Endodermal cell (in vitro differentiated cells): ENCODE measurements at regions not wholly inside any gene's neighbourhood (a gene's known extent, or its start where the extent isn't known, plus 50 kb on each side); places are given as distances from the start of the nearest gene placed in this dataset.

Experiments
- DNase-seq: peaks from one replicate; pipeline ENCODE4 v3.0.0-alpha.2; 2017
- H3K27ac ChIP-seq: 2 replicates; pipeline ENCODE4 v1.5.1; 2013; ENCODE audit warnings: mild to moderate bottlenecking, low read depth, low read length, moderate library complexity
- H3K27me3 ChIP-seq: 2 replicates; pipeline ENCODE4 v1.6.1; 2013; ENCODE audit warnings: mild to moderate bottlenecking, low read length, moderate library complexity; ENCODE audit not compliant: insufficient read depth, control insufficient read depth, poor library complexity, severe bottlenecking
- H3K36me3 ChIP-seq: 2 replicates; pipeline ENCODE4 v1.7.0; 2013; ENCODE audit warnings: mild to moderate bottlenecking, low read length, moderate library complexity; ENCODE audit not compliant: control insufficient read depth, insufficient read depth
- H3K4me1 ChIP-seq: one replicate; pipeline ENCODE4 v1.7.0; 2013; ENCODE audit warnings: low read length; ENCODE audit not compliant: control insufficient read depth, insufficient read depth
- H3K4me3 ChIP-seq: 2 replicates; pipeline ENCODE4 v1.5.1; 2013; ENCODE audit warnings: mild to moderate bottlenecking, low read length, moderate library complexity
- H3K9ac ChIP-seq: 2 replicates; pipeline ENCODE4 v1.6.1; 2013; ENCODE audit warnings: mild to moderate bottlenecking, low read length, moderate library complexity; ENCODE audit not compliant: poor library complexity, severe bottlenecking; ENCODE audit errors: extremely low read depth
- H3K9me3 ChIP-seq: 2 replicates; pipeline ENCODE4 v1.6.1; 2013; ENCODE audit warnings: mild to moderate bottlenecking, low read length, moderate library complexity; ENCODE audit not compliant: control insufficient read depth
- H3K27ac Mint-ChIP-seq: 2 replicates; pipeline ENCODE4 v1.8.0; 2020; ENCODE audit warnings: mixed read lengths
- H3K27me3 Mint-ChIP-seq: 2 replicates; pipeline ENCODE4 v1.8.0; 2021; ENCODE audit warnings: mild to moderate bottlenecking, mixed read lengths; ENCODE audit not compliant: insufficient read depth
- H3K36me3 Mint-ChIP-seq: 2 replicates; pipeline ENCODE4 v1.8.0; 2020; ENCODE audit warnings: low read depth, mixed read lengths
- H3K4me1 Mint-ChIP-seq: 2 replicates; pipeline ENCODE4 v1.8.0; 2020; ENCODE audit warnings: mixed read lengths
- H3K4me3 Mint-ChIP-seq: 2 replicates; pipeline ENCODE4 v1.8.0; 2020; ENCODE audit warnings: mild to moderate bottlenecking, moderate library complexity, mixed read lengths
- H3K9me3 Mint-ChIP-seq: 2 replicates; pipeline ENCODE4 v1.8.0; 2020; ENCODE audit warnings: mild to moderate bottlenecking, mixed read lengths
- CTCF ChIP-seq: fragments of 200-600 bp; sonication (generic); conservative IDR thresholded peaks from 2 replicates; pipeline ENCODE4 v1.5.0; 2021; ENCODE audit warnings: antibody characterized with exemption, mild to moderate bottlenecking
- WGBS, 2 experiments: methylation state at CpG; one replicate each; pipeline versions ENCODE4 v1.1.5 to v1.1.7; 2013; ENCODE audit warnings: missing lambda C conversion rate in 2 of 2, mixed read lengths in 1 of 2; ENCODE audit not compliant: insufficient coverage in 1 of 2, insufficient read length in 1 of 2; 5-methylcytosine and 5-hydroxymethylcytosine counted together

DNA sequence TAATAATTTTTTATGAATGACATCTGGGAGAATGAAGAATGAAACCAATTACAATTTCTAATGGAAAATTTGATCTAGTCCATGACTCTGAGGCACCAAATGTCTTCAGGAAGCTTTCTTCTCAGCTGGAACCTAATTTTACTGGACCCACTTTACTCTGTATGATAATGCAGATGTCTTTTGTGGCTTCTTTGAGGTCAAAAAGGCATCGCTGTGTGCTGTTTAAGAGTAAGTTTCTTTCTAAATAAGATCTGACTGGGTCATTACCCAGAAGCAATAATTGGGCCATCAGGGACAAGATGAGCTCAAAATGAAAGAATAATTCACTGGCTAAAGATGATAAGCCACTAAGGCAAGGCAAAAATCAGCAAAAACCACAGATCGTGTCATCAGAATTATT, 633.4 kb downstream of the PSAT1 start:
- no peaks in the 10 kb centered on the region for H3K27me3 ChIP-seq
- H3K4me1 ChIP-seq = no peaks in the 10 kb centered on the region
- H3K4me3 ChIP-seq = no peak overlapping the region
- Mint-ChIP-seq H3K36me3 (no peaks in the 10 kb centered on the region), H3K9me3 (no peaks in the 10 kb centered on the region), H3K27me3 (no peaks in the 10 kb centered on the region), H3K27ac (no peak overlapping the region), H3K4me3 (no peak overlapping the region), H3K4me1 (no peaks in the 10 kb centered on the region)
- no peaks in the 10 kb centered on the region for H3K36me3 ChIP-seq
- 92 to 95% methylated on average over 2 of the region's 2 CpGs for WGBS, 2 experiments
- H3K9me3 ChIP-seq = no peaks in the 10 kb centered on the region
- DNase-seq = no peak
- H3K9ac ChIP-seq = no peak overlapping the region
- no peak for TF ChIP-seq CTCF
- H3K27ac ChIP-seq = no peak overlapping the region

- Histone ChIP-seq H3K4me1 (no peaks in the 10 kb centered on the region), H3K36me3 (no peaks in the 10 kb centered on the region), H3K9ac (no peak overlapping the region), H3K9me3 (no peaks in the 10 kb centered on the region), H3K27me3 (no peaks in the 10 kb centered on the region), H3K27ac (no peak overlapping the region), H3K4me3 (no peak overlapping the region)
- WGBS, 2 experiments = 44 to 75% methylated on average over 2 to 4 of the region's 4 CpGs
- Mint-ChIP-seq H3K9me3 (no peaks in the 10 kb centered on the region), H3K27me3 (no peaks in the 10 kb centered on the region), H3K4me3 (no peak overlapping the region), H3K27ac (no peak overlapping the region), H3K36me3 (no peaks in the 10 kb centered on the region), H3K4me1 (peaks cover 2% of the 10 kb centered on the region)
- TF ChIP-seq CTCF = no peak
- no peak for DNase-seq
Observed at GRCh38 chr9:78932849-78933627, 636.1 kb downstream of the PSAT1 start.

DNA sequence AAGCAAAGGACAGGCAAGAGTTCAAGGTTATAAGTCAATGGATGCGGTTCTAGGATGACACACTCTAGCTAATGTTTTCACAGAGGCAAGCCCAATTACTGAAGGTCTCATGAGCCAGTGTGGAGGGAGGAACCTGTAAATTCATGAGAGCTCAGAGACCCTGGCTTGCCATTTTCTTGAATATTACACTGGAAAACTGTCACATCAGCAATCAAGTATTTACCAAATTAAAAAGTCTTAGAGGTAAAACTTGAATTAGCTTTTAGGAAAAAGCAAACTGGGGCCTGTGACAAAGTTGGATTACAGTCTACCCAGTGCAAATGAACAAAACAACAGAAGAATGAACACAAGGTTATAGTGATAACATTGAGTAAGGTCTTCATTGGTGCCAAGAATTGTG, 636.9 kb upstream of the TLE4 start:
- no peaks in the 10 kb centered on the region for H3K36me3 Mint-ChIP-seq
- Histone ChIP-seq H3K4me3 (no peak overlapping the region), H3K27ac (no peak overlapping the region), H3K4me1 (no peaks in the 10 kb centered on the region), H3K36me3 (no peaks in the 10 kb centered on the region), H3K27me3 (no peaks in the 10 kb centered on the region), H3K9me3 (no peaks in the 10 kb centered on the region), H3K9ac (no peak overlapping the region)
- no peak for DNase-seq
- H3K9me3 Mint-ChIP-seq = no peaks in the 10 kb centered on the region
- TF ChIP-seq CTCF = no peak
- H3K4me1 Mint-ChIP-seq = peaks cover 2% of the 10 kb centered on the region
- no peak overlapping the region for H3K4me3 Mint-ChIP-seq
- 97 to 100% methylated on average over 1 of the region's 1 CpG for WGBS, 2 experiments
- H3K27ac Mint-ChIP-seq = no peak overlapping the region
- no peaks in the 10 kb centered on the region for H3K27me3 Mint-ChIP-seq
